HCT116 (cell line): ENCODE measurements at regions not wholly inside any gene's neighbourhood (a gene's known extent, or its start where the extent isn't known, plus 50 kb on each side); places are given as distances from the start of the nearest gene placed in this dataset.

Experiments
- ATAC-seq: fragments of 200-7000 bp; cut with Tn5 transposase; 2 replicates; pipeline ENCODE4 v1.9.1; 2020; ENCODE audit warnings: mild to moderate bottlenecking, moderate library complexity
- BruUV-seq: library from RNA; stranded (reverse); fragments of 400-500 nt; replicated peaks from 2 replicates; lab custom pipeline; 2021; lab: Mats Ljungman, UMichigan
- CTCF ChIA-PET: fragments of 300-600 bp; sonication (Branson Sonifier 250); formaldehyde crosslinking; loops from one replicate; lab custom pipeline; 2021; ENCODE audit warnings: antibody characterized with exemption; lab: Charles Lee
- POLR2A ChIA-PET: fragments of 300-600, 350-600 bp; sonication (Branson Sonifier 250); formaldehyde crosslinking; loops from one replicate; lab custom pipeline; 2021; ENCODE audit warnings: antibody characterized with exemption; lab: Charles Lee
- RAD21 ChIA-PET, 2 experiments: fragments of 300-600 bp; sonication (Branson Sonifier 250); formaldehyde crosslinking; loops; one replicate each; lab custom pipeline; 2023; ENCODE audit warnings: low total read pairs in 2 of 2; ENCODE audit not compliant: uncharacterized antibody in 2 of 2, unreplicated experiment in 2 of 2, low non-redundant PET in 1 of 2; lab: Charles Lee
- DNase-seq: peaks from one replicate; pipeline ENCODE4 v3.0.0-alpha.2; 2010; ENCODE audit warnings: low read depth, low spot score
- H2AFZ ChIP-seq: fragments of 200-600 bp; shearing (Covaris generic), sonication (generic); 2 replicates; pipeline ENCODE4 v1.6.1; 2017; ENCODE audit warnings: low read depth, mixed run types, mixed read lengths, antibody characterized with exemption, low read length; ENCODE audit not compliant: poor library complexity, severe bottlenecking
- H3K27ac ChIP-seq: 2 replicates; pipeline ENCODE4 v1.5.1; 2012; ENCODE audit warnings: low read depth, low read length
- H3K27me3 ChIP-seq: fragments of 200-600 bp; sonication (generic); 2 replicates; pipeline ENCODE4 v1.6.1; 2016; ENCODE audit warnings: mixed run types, low read length, mixed read lengths; ENCODE audit not compliant: insufficient read depth
- H3K36me3 ChIP-seq, 2 experiments: fragments of 200-500 bp in 1 of 2; fragments of 200-600 bp in 1 of 2; sonication (Bioruptor generic) in 1 of 2; sonication (generic) in 1 of 2; 2 replicates each; pipeline versions ENCODE4 v1.5.1 to v1.6.1; 2014 to 2016; ENCODE audit warnings: low read length in 2 of 2, inconsistent platforms in 1 of 2, mixed read lengths in 1 of 2, mixed run types in 1 of 2; ENCODE audit not compliant: insufficient read depth in 2 of 2, control insufficient read depth in 1 of 2
- H3K4me1 ChIP-seq, 2 experiments: fragments of 200-600 bp in 1 of 2; sonication (generic) in 1 of 2; 2 replicates each; pipeline versions ENCODE4 v1.5.1 to v1.6.1; 2012 to 2017; ENCODE audit warnings: low read length in 2 of 2, inconsistent platforms in 1 of 2, mild to moderate bottlenecking in 1 of 2, mixed read lengths in 1 of 2, mixed run types in 1 of 2, moderate library complexity in 1 of 2; ENCODE audit not compliant: insufficient read depth in 2 of 2, control insufficient read depth in 1 of 2
- H3K4me2 ChIP-seq: fragments of 200-600 bp; sonication (generic); 2 replicates; pipeline ENCODE4 v1.6.1; 2017; ENCODE audit warnings: mixed run types, low read length, mixed read lengths
- H3K4me3 ChIP-seq, 2 experiments: fragments of 200-600 bp in 1 of 2; sonication (generic) in 1 of 2; replicated peaks in 1 of 2; 2 replicates each; pipeline ENCODE4 v1.5.1; 2011 to 2016; ENCODE audit warnings: low read length in 2 of 2, control low read depth in 1 of 2, low read depth in 1 of 2, mild to moderate bottlenecking in 1 of 2, mixed read lengths in 1 of 2, mixed run types in 1 of 2
- H3K79me2 ChIP-seq: fragments of 200-600 bp; sonication (generic); 2 replicates; pipeline ENCODE4 v1.6.1; 2017; ENCODE audit warnings: mild to moderate bottlenecking, mixed run types, low read length, moderate library complexity, mixed read lengths; ENCODE audit not compliant: insufficient read depth
- H3K9ac ChIP-seq: fragments of 200-600 bp; sonication (generic); 2 replicates; pipeline ENCODE4 v1.6.1; 2016; ENCODE audit warnings: low read length, mixed read lengths
- H3K9me2 ChIP-seq: fragments of 200-600 bp; sonication (generic), shearing (Covaris generic); 2 replicates; pipeline ENCODE4 v1.6.1; 2017; ENCODE audit warnings: mixed run types, mild to moderate bottlenecking, moderate library complexity; ENCODE audit not compliant: insufficient read depth
- H3K9me3 ChIP-seq, 2 experiments: fragments of 200-500 bp in 1 of 2; fragments of 200-600 bp in 1 of 2; sonication (Bioruptor generic) in 1 of 2; sonication (generic) in 1 of 2; 2 replicates each; pipeline ENCODE4 v1.6.1; 2014 to 2017; ENCODE audit warnings: low read length in 2 of 2, mixed read lengths in 2 of 2, inconsistent platforms in 1 of 2, low read depth in 1 of 2, mild to moderate bottlenecking in 1 of 2, mixed run types in 1 of 2, moderate library complexity in 1 of 2; ENCODE audit not compliant: control insufficient read depth in 1 of 2, insufficient read depth in 1 of 2
- H4K20me1 ChIP-seq: fragments of 200-600 bp; sonication (generic), shearing (Covaris generic); 2 replicates; pipeline ENCODE4 v1.6.1; 2017; ENCODE audit warnings: mixed run types, mild to moderate bottlenecking, moderate library complexity; ENCODE audit not compliant: insufficient read depth
- EGR1 ChIP-seq: IDR thresholded peaks from 2 replicates; pipeline ENCODE4 v1.6.1; 2012; ENCODE audit warnings: low read depth
- ELF1 ChIP-seq: IDR thresholded peaks from 2 replicates; pipeline ENCODE4 v1.6.1; 2012; ENCODE audit warnings: low read depth, borderline replicate concordance
- MAX ChIP-seq: IDR thresholded peaks from 2 replicates; pipeline ENCODE4 v1.6.1; 2012
- POLR2A ChIP-seq: IDR thresholded peaks from 2 replicates; pipeline ENCODE4 v1.7.0; 2011; ENCODE audit warnings: borderline replicate concordance; ENCODE audit not compliant: insufficient read depth, insufficient read length; ENCODE audit errors: extremely low read depth
- POLR2AphosphoS5 ChIP-seq: IDR thresholded peaks from 2 replicates; pipeline ENCODE4 v1.6.1; 2011; ENCODE audit warnings: mild to moderate bottlenecking, low read depth, low read length, moderate library complexity
- RAD21 ChIP-seq: IDR thresholded peaks from 2 replicates; pipeline ENCODE4 v1.6.1; 2012; ENCODE audit warnings: low read depth, mild to moderate bottlenecking
- TCF7L2 ChIP-seq: IDR thresholded peaks from 2 replicates; pipeline ENCODE4 v1.7.0; 2011; ENCODE audit warnings: borderline replicate concordance, inconsistent platforms; ENCODE audit not compliant: insufficient read depth, insufficient read length; ENCODE audit errors: extremely low read depth
- YY1 ChIP-seq: IDR thresholded peaks from 2 replicates; pipeline ENCODE4 v1.6.1; 2011; ENCODE audit warnings: low read length, low read depth, moderate library complexity, mild to moderate bottlenecking; ENCODE audit not compliant: insufficient replicate concordance; ENCODE audit errors: extremely low read depth
- intact Hi-C: fragments of 100-400 bp; cut with micrococcal nuclease; formaldehyde crosslinking; loops from 2 replicates; pipeline ENCODE4 v1.10.0; 2022
- TF ChIP-seq, protein P1 (sequence below): IDR thresholded peaks from 2 replicates; pipeline ENCODE4 v1.6.1; 2011; ENCODE audit warnings: mild to moderate bottlenecking, low read length, moderate library complexity; ENCODE audit not compliant: insufficient replicate concordance; ENCODE audit errors: extremely low read depth
- TF ChIP-seq, protein P2 (sequence below), 3 experiments: fragments of 200-600 bp in 1 of 3; sonication (generic) in 1 of 3; IDR thresholded peaks in 2 of 3; conservative IDR thresholded peaks in 1 of 3; 2 replicates each; pipeline ENCODE4 v1.5.1; 2012 to 2017; ENCODE audit warnings: low read depth in 2 of 3, low read length in 2 of 3, antibody characterized with exemption in 1 of 3, borderline replicate concordance in 1 of 3, control low read depth in 1 of 3, mild to moderate bottlenecking in 1 of 3, mixed read lengths in 1 of 3, mixed run types in 1 of 3, moderate library complexity in 1 of 3; ENCODE audit not compliant: insufficient read depth in 1 of 3
- TF ChIP-seq, protein P3 (sequence below): IDR thresholded peaks from 2 replicates; pipeline ENCODE4 v1.6.1; 2012

DNA sequence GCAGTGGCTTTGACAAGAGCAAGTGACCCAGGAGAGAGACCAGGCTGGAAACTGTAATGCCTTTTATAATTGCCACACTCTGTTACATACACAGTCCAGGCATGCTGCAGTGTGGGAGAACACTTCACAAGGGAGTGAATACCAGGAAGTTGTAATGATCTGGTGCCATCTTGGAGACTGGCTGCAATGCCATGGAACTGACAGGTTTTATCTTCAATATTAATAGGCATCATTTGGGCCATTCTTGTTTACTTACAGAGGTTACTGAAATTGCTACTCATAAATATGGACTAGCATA is 274.3 kb downstream of the AUH start:
- Histone ChIP-seq H2AFZ (no peak overlapping the region), H3K4me2 (no peak overlapping the region), H3K36me3 (no peaks in the 10 kb centered on the region), H3K9ac (no peak overlapping the region), H3K27ac (no peak overlapping the region), H3K4me1 (no peaks in the 10 kb centered on the region), H3K27me3 (no peaks in the 10 kb centered on the region), H3K4me3 (no peak overlapping the region), H3K9me2 (no peaks in the 10 kb centered on the region), H4K20me1 (no peaks in the 10 kb centered on the region), H3K79me2 (no peaks in the 10 kb centered on the region), H3K9me3 (no peaks in the 10 kb centered on the region)
- TF ChIP-seq RAD21 (no peak), TCF7L2 (no peak), POLR2A (no peak), POLR2AphosphoS5 (no peak)
- TF ChIP-seq, protein P1, sequence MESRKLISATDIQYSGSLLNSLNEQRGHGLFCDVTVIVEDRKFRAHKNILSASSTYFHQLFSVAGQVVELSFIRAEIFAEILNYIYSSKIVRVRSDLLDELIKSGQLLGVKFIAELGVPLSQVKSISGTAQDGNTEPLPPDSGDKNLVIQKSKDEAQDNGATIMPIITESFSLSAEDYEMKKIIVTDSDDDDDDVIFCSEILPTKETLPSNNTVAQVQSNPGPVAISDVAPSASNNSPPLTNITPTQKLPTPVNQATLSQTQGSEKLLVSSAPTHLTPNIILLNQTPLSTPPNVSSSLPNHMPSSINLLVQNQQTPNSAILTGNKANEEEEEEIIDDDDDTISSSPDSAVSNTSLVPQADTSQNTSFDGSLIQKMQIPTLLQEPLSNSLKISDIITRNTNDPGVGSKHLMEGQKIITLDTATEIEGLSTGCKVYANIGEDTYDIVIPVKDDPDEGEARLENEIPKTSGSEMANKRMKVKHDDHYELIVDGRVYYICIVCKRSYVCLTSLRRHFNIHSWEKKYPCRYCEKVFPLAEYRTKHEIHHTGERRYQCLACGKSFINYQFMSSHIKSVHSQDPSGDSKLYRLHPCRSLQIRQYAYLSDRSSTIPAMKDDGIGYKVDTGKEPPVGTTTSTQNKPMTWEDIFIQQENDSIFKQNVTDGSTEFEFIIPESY, result no peak
- CTCF ChIA-PET, result no interaction called here
- intact Hi-C loops, result no loop called here
- DNase-seq, result no peak
- POLR2A ChIA-PET, result no interaction called here
- RAD21 ChIA-PET, result no interaction called here
- no peak for ATAC-seq
- BruUV-seq, result no TSS peak

- Histone ChIP-seq H3K4me3 (no peak overlapping the region), H3K27ac (no peak overlapping the region), H3K9me2 (no peaks in the 10 kb centered on the region), H4K20me1 (no peaks in the 10 kb centered on the region), H3K4me2 (no peak overlapping the region), H2AFZ (no peak overlapping the region), H3K9me3 (no peaks in the 10 kb centered on the region), H3K4me1 (no peaks in the 10 kb centered on the region), H3K36me3 (no peaks in the 10 kb centered on the region), H3K79me2 (no peaks in the 10 kb centered on the region), H3K27me3 (no peaks in the 10 kb centered on the region), H3K9ac (no peak overlapping the region)
- DNase-seq, result no peak
- CTCF ChIA-PET, result interaction anchor here (0.7 to 1.4 kb wide), 5 partner anchors 10 to 344 kb away, joined by 3 to 8 read pairs (median 4); no protein-coding TSS in a partner anchor
- intact Hi-C loops, result loop anchor here (1.0 kb wide), 1 partner anchor 337 kb away; no protein-coding TSS in a partner anchor
- peak; percentile 80 for ATAC-seq
- RAD21 ChIA-PET, result interaction anchor here in 1 of 2 experiments (1.1 to 1.2 kb wide), 3 partner anchors 164 to 337 kb away, joined by 3 to 4 read pairs (median 4); partner anchors contain the start of gene NFIL3
- POLR2A ChIA-PET, result no interaction called here
- no TSS peak for BruUV-seq
- TF ChIP-seq ELF1 (no peak), EGR1 (no peak), YY1 (no peak), MAX (no peak)
- TF ChIP-seq, protein P2, sequence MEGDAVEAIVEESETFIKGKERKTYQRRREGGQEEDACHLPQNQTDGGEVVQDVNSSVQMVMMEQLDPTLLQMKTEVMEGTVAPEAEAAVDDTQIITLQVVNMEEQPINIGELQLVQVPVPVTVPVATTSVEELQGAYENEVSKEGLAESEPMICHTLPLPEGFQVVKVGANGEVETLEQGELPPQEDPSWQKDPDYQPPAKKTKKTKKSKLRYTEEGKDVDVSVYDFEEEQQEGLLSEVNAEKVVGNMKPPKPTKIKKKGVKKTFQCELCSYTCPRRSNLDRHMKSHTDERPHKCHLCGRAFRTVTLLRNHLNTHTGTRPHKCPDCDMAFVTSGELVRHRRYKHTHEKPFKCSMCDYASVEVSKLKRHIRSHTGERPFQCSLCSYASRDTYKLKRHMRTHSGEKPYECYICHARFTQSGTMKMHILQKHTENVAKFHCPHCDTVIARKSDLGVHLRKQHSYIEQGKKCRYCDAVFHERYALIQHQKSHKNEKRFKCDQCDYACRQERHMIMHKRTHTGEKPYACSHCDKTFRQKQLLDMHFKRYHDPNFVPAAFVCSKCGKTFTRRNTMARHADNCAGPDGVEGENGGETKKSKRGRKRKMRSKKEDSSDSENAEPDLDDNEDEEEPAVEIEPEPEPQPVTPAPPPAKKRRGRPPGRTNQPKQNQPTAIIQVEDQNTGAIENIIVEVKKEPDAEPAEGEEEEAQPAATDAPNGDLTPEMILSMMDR (IDR thresholded peaks at IDR 0.05 in 2 of 3, conservative IDR thresholded peaks at IDR 0.05 in 1 of 3; ENCODE audit: borderline replicate concordance in 1 of 3, insufficient read depth in 1 of 3, low read depth in 2 of 3, low read length in 2 of 3), result peak; percentile 39 to 55 (median 39); a peak in 5 of 6 replicates
- TF ChIP-seq, protein P3, sequence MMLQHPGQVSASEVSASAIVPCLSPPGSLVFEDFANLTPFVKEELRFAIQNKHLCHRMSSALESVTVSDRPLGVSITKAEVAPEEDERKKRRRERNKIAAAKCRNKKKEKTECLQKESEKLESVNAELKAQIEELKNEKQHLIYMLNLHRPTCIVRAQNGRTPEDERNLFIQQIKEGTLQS, result no peak
- TF ChIP-seq, protein P1, result no peak
These were observed 272.2 kb downstream of the AUH start for GRCh38 chr9:91089405-91090129.
